Mucosa of rectum (tissue), 2 donors: ENCODE measurements at regions not wholly inside any gene's neighbourhood (a gene's known extent, or its start where the extent isn't known, plus 50 kb on each side); places are given as distances from the start of the nearest gene placed in this dataset.

Source experiments
- H3K27ac ChIP-seq, 2 donors: one replicate each; pipeline ENCODE4 v1.7.0; 2013; ENCODE audit warnings: inconsistent platforms in 2 of 2, low read depth in 2 of 2, low read length in 2 of 2
- H3K27me3 ChIP-seq, 2 donors: one replicate each; pipeline ENCODE4 v1.7.0; 2013; ENCODE audit warnings: low read length in 2 of 2; ENCODE audit not compliant: control insufficient read depth in 2 of 2, insufficient read depth in 2 of 2
- H3K36me3 ChIP-seq, 2 donors: one replicate each; pipeline ENCODE4 v1.7.0; 2013; ENCODE audit warnings: low read length in 2 of 2; ENCODE audit not compliant: control insufficient read depth in 2 of 2, insufficient read depth in 2 of 2
- H3K4me1 ChIP-seq, 2 donors: one replicate each; pipeline ENCODE4 v1.7.0; 2013; ENCODE audit warnings: low read length in 2 of 2, mild to moderate bottlenecking in 1 of 2; ENCODE audit not compliant: control insufficient read depth in 2 of 2, insufficient read depth in 2 of 2
- H3K4me3 ChIP-seq, 2 donors: one replicate each; pipeline ENCODE4 v1.7.0; 2013; ENCODE audit warnings: low read length in 2 of 2
- H3K9ac ChIP-seq, 2 donors: one replicate each; pipeline ENCODE4 v1.7.0; 2013; ENCODE audit warnings: low read length in 2 of 2, low read depth in 1 of 2, mild to moderate bottlenecking in 1 of 2
- H3K9me3 ChIP-seq, 2 donors: one replicate each; pipeline ENCODE4 v1.7.0; 2013; ENCODE audit warnings: low read length in 2 of 2; ENCODE audit not compliant: control insufficient read depth in 2 of 2
- donor health status: healthy.
- donor health status: Normal muscosa, but diverticular disease.

- H3K9ac ChIP-seq = no peak overlapping the region
- H3K27ac ChIP-seq = no peak overlapping the region
- H3K4me3 ChIP-seq = no peak overlapping the region
- H3K4me1 ChIP-seq = no peaks in the 10 kb centered on the region
- no peaks in the 10 kb centered on the region for H3K9me3 ChIP-seq
- no peaks in the 10 kb centered on the region for H3K27me3 ChIP-seq
- H3K36me3 ChIP-seq = no peaks in the 10 kb centered on the region
Measured at GRCh38 chr6:19287928-19288327, 549.2 kb upstream of the ID4 start.

- Histone ChIP-seq H3K9ac (no peak overlapping the region), H3K4me3 (no peak overlapping the region), H3K9me3 (no peaks in the 10 kb centered on the region), H3K36me3 (no peaks in the 10 kb centered on the region), H3K27ac (no peak overlapping the region), H3K4me1 (no peaks in the 10 kb centered on the region), H3K27me3 (no peaks in the 10 kb centered on the region)
Measured at GRCh38 chr6:19289457-19289856, 547.7 kb upstream of the ID4 start.

DNA sequence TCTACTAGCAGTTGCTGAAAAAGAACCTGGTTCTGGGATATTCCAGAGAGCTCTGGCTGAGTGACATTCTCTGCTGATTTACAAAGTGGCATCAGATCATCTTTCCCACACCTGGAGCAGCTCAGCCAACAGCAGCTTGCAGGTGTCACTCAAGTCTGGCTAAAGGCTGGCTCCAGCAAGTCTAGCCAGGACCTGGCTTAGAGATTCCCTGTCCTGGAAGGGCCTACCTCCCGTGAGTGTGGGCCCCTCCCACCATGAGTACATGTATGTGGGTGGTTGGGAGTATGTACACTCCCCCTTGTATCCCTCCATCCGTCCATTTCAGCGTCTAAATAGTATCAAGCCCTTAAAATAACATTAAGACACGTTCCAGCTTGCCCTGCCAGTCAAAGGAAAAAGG lies 539.3 kb upstream of the ID4 start:
- Histone ChIP-seq H3K4me1 (no peaks in the 10 kb centered on the region), H3K27ac (no peak overlapping the region), H3K36me3 (no peaks in the 10 kb centered on the region), H3K27me3 (no peaks in the 10 kb centered on the region), H3K4me3 (no peak overlapping the region), H3K9ac (no peak overlapping the region), H3K9me3 (no peaks in the 10 kb centered on the region)

- no peaks in the 10 kb centered on the region for H3K9me3 ChIP-seq
Measured at GRCh38 chr6:19298421-19298820, 538.7 kb upstream of the ID4 start.

GRCh38 chr6:19299129-19299528 lies 538.0 kb upstream of the ID4 start:
- Histone ChIP-seq H3K27ac (no peak overlapping the region), H3K4me3 (no peak overlapping the region), H3K4me1 (no peaks in the 10 kb centered on the region)

More at GRCh38 chr6:19298421-19298820, 538.7 kb upstream of the ID4 start:
- H3K27ac ChIP-seq = no peak overlapping the region
- H3K9ac ChIP-seq = no peak overlapping the region
- H3K4me1 ChIP-seq = no peaks in the 10 kb centered on the region
- H3K27me3 ChIP-seq = no peaks in the 10 kb centered on the region
- no peak overlapping the region for H3K4me3 ChIP-seq
- no peaks in the 10 kb centered on the region for H3K36me3 ChIP-seq

DNA sequence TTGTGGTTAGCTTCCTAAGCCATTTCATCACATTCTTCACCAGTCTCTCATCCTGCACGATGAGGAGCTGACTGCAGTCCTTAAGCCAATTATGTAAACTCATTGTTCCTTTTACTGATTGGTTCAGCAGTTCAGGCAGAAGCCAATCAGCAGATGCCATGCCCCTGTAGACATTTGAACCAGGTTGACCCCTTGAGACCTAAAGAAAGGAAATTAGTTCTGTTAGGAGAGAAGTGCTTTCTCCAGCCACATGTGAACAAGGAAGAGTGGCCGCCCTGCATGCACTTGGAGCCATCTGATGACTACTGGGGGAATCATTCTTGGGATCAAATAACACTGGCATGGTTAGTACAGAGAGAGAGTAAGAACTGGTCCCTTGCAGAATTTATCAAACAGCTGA lies 535.2 kb upstream of the ID4 start:
- Histone ChIP-seq H3K9ac (no peak overlapping the region), H3K36me3 (no peaks in the 10 kb centered on the region), H3K4me3 (no peak overlapping the region), H3K27me3 (no peaks in the 10 kb centered on the region), H3K9me3 (no peaks in the 10 kb centered on the region), H3K4me1 (no peaks in the 10 kb centered on the region), H3K27ac (no peak overlapping the region)

More at GRCh38 chr6:19299129-19299528, 538.0 kb upstream of the ID4 start:
- H3K36me3 ChIP-seq = no peaks in the 10 kb centered on the region
- H3K27me3 ChIP-seq = no peaks in the 10 kb centered on the region
- no peak overlapping the region for H3K9ac ChIP-seq
- no peaks in the 10 kb centered on the region for H3K9me3 ChIP-seq

DNA sequence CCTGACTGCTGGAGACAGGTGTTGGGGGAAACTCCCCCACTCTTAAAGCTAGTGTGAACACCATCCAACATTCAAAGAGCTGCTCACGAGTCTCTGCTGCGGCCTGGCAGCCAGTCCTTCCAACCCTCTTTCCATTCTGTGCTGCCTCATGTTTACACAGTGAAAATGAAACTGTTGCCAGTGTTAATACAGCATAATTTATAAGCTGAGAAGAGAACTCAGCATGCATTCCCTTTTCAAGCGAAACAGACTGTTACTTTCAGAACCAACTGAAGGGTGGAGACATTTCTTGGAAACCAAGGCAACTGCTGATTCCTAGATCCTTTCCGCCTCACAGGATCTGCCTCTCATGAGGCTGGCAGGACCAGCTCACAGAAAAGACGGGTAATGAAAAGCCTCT lies 533.8 kb upstream of the ID4 start:
- no peaks in the 10 kb centered on the region for H3K9me3 ChIP-seq
- no peak overlapping the region for H3K27ac ChIP-seq
- H3K36me3 ChIP-seq = no peaks in the 10 kb centered on the region
- no peak overlapping the region for H3K4me3 ChIP-seq
- no peak overlapping the region for H3K9ac ChIP-seq
- H3K27me3 ChIP-seq = no peaks in the 10 kb centered on the region
- H3K4me1 ChIP-seq = no peaks in the 10 kb centered on the region

DNA sequence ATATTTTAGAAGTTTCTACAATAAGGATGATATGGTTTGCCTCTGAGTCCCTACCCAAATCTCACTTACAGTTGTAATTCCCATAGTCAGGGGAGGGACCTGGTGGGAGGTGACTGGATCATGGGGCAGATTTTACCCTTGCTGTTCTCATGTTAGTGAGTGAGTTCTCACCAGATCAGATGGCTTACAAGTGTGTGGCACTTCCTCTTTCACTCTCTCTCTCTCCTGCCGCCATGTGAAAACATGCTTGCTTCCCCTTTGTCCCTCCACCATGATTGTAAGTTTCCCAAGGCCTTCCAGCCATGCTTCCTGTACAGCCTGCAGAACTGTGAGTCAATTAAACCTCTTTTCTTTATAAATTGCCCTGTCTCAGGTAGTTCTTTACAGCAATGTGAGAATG lies 527.5 kb upstream of the ID4 start:
- H3K9ac ChIP-seq = no peak overlapping the region
- no peaks in the 10 kb centered on the region for H3K36me3 ChIP-seq
- no peak overlapping the region for H3K4me3 ChIP-seq
- no peaks in the 10 kb centered on the region for H3K27me3 ChIP-seq
- no peak overlapping the region for H3K27ac ChIP-seq
- no peaks in the 10 kb centered on the region for H3K4me1 ChIP-seq
- H3K9me3 ChIP-seq = no peaks in the 10 kb centered on the region

DNA sequence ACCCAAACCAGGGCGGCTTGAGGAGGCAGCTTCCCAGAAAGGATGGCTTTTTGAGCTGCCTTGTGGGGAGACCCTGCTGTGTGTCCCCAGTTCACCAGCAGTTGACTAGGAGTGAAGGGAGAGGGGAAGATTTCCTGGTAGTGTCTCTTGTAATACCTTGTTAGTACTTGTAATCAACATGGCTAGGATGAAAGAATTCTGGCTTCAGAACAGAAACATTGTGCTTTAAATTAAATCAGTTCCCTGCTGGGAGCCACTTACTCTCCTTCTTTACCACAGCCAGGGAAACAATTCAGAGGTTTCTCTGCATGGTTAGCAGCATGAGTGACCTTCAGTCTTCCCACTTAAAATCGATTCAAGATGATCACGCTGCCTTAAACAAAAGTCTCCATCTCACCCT lies 525.4 kb upstream of the ID4 start:
- Histone ChIP-seq H3K36me3 (no peaks in the 10 kb centered on the region), H3K27ac (no peak overlapping the region), H3K27me3 (no peaks in the 10 kb centered on the region), H3K4me1 (no peaks in the 10 kb centered on the region), H3K9ac (no peak overlapping the region), H3K9me3 (no peaks in the 10 kb centered on the region), H3K4me3 (no peak overlapping the region)

DNA sequence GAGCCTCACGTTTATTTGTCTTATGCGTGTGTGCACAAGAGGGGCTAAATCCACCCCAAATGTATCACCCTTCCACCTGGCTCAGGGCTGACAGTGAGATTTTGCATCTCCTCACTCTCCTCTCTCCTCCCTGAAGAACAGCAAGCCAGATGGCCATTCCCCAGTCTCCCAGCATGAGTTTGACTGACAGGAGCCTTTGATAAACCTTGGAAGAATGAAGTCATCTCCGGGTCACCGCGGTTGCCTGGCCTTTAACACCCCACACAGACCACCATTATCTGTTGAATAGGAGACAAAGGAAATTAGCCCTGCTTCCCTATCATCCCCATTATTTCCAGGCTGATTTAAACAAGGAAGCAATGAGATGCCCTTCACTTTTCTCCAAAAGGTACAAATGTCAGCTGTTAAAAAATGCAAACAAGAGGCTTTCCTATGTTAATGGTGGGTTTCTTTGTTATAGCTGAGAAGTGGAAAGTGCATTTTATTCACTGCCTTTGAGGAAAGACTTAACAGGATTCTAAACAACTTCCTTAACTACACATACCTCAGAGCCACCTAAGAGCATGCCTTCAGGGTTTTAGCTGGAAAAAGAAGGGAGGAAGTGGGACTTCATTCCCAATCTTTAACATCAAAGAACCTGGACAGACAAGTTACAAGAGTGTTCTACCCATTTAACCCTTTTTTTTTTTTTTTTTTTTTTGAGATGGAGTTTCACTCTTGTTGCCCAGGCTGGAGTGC lies 524.8 kb upstream of the ID4 start:
- Histone ChIP-seq H3K27ac (no peak overlapping the region), H3K36me3 (no peaks in the 10 kb centered on the region), H3K4me1 (no peaks in the 10 kb centered on the region), H3K4me3 (no peak overlapping the region), H3K27me3 (no peaks in the 10 kb centered on the region), H3K9me3 (no peaks in the 10 kb centered on the region), H3K9ac (no peak overlapping the region)
